Amniotic stem cell (primary cell): ENCODE measurements at regions not wholly inside any gene's neighbourhood (a gene's known extent, or its start where the extent isn't known, plus 50 kb on each side); places are given as distances from the start of the nearest gene placed in this dataset.
"Not testable (repeated sequence)": the region's sequence is repeated elsewhere in the genome, so short reads cannot be mapped to it uniquely, and the experiment has no call there.

Source experiments
- DNase-seq: peaks from one replicate; lab custom pipeline; 2025; lab: John Stamatoyannopoulos, UW

- no peak for DNase-seq
These were observed 651.2 kb upstream of the PITX2 start for GRCh38 chr4:111274060-111274459.

DNA sequence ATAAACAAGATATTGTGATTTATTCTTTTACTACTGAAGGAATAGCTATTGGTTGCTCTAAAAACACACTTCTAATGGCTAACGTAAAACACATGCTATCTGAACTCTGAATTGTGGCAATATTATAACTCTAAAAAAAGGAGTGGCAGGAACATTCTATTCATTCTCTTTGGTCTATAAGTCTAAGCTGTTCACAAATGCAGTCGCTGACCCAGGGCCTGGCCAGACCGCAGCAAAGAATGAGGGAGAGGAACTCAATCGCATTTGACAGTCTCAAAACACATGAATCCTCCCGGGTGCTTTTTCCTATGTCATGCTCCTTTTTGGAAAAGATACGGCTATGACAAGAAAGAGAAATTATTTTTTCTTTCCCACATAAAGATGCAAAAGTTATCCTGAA lies 651.6 kb upstream of the PITX2 start:
- DNase-seq: no peak

DNA sequence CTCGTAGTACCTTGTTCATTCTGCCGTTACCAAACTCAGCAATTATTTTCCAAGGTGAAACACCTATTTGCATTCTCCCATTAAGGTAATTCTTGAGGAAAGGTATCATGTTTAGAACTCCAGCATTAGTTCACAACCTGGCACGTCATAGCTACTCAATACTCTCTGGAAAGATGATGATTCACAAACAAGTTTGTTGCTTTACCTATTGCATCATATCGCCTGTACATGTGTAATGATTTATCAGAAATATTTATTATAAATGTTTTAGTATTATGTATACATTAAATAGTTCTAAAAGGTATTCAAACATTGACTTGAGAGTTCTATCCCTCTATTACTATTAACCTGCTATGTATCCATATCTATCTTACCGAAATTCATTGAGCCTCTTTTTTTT lies 658.3 kb upstream of the PITX2 start:
- DNase-seq: no peak

GRCh38 chr4:111282035-111282434 lies 659.2 kb upstream of the PITX2 start:
- no peak for DNase-seq

GRCh38 chr4:111283066-111283677 lies 660.3 kb upstream of the PITX2 start:
- peak; percentile 1 for DNase-seq

- no peak for DNase-seq
These were observed 673.6 kb upstream of the PITX2 start for GRCh38 chr4:111296466-111296865.

- DNase-seq: no peak
These were observed 680.9 kb upstream of the PITX2 start for GRCh38 chr4:111303806-111304205.

DNA sequence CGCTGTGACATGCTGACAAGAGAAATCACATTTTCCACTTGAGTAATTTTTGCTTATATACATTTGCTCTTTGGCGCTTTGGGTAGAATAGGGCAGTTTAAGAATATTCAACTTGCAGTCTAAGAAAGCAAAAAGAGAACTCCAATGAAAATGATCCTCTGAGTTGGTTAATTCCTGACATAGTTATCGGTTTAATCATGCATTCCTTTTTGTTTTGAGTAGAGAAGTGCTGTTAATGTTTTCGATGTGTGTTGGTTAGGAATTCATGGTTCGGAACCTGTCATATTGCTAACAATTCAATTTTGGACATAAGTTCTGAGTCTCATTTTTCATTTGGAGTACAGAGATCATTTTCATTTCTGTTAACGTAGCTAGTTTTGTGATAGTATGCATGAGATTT lies 700.6 kb upstream of the PITX2 start:
- no peak for DNase-seq

DNA sequence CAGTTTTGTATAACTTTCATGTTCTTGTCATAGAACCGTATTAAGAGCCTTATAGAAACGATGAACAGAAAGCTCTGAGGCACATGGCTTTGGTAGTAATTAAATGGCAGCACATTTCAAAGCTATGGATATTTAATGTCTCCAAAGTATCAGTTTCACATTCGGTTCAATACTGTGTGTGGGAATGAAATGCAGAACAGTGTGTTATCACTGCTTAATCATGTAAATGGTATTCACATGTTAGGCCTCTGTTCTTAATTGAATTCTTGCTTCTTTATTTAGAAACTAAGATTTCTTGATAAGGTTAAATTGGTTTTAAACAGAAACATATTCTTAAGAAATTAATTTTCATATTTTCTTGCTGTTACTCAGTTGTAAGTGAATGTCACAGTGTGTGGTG lies 701.0 kb upstream of the PITX2 start:
- no peak for DNase-seq

- DNase-seq: no peak
These were observed 703.6 kb upstream of the PITX2 start for GRCh38 chr4:111326450-111326849.

DNA sequence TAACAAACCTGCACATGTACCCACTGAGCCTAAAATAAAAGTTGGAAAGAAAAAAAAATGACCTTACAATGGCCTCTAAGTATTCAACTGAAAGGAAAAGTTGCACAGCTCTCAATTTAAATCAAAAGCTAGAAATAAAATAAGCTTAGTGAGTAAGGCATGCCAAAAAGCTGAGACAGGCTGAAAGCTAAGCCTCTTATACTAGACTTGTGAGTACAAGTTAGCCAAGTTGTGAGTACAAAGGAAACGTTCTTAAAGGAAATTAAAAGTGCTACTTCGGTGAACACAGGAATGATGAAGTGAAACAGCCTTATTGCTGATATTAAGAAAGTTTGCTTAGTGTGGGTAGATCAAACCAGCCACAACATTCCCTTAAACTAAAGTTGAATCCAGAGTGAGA lies 707.9 kb upstream of the PITX2 start:
- no peak for DNase-seq

DNA sequence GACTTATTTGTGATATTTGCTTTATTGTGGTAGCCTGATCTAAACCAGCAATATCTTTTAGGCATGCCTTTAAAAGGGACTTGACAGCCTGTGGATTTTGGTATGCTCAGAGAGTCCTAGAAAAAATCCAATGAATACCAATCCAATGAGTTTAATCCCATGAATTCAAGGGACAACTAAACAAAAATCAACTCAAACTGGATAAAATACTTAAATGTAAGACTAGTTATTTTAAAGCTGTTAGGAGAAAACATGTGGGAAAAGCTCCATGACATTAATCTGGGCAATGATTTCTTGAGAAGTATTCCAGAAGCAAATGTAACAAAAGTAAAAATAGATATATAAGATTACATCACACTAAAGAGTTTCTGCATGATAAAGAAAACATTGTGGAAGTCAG lies 711.5 kb upstream of the PITX2 start:
- no peak for DNase-seq

- DNase-seq: not testable (repeated sequence)
These were observed 714.5 kb upstream of the PITX2 start for GRCh38 chr4:111337186-111337876.

GRCh38 chr4:111359602-111360001 lies 736.7 kb upstream of the PITX2 start:
- DNase-seq: no peak

- no peak for DNase-seq
These were observed 738.0 kb upstream of the PITX2 start for GRCh38 chr4:111360906-111361305.

DNA sequence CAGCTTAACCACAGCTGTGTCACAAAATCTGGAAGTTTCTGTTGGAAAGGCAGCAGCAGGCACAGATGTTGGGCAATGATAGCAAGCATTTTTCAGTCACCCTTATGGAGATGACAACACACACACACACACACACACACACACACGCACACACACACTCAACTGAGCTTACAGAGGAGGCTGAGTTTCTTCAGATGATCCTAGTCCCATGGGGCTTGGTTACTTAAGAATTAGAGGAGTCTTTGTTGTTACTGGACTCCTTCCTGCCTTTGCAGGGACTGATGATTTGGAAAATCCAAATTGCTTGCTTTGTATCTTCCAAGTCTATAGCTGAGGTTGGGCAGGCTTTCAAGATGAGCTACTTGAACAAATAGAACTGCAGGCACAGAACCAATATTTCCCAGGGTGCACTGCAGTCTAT lies 740.1 kb upstream of the PITX2 start:
- no peak for DNase-seq

- DNase-seq: not testable (repeated sequence)
These were observed 755.0 kb upstream of the PITX2 start for GRCh38 chr4:111377880-111378279.

DNA sequence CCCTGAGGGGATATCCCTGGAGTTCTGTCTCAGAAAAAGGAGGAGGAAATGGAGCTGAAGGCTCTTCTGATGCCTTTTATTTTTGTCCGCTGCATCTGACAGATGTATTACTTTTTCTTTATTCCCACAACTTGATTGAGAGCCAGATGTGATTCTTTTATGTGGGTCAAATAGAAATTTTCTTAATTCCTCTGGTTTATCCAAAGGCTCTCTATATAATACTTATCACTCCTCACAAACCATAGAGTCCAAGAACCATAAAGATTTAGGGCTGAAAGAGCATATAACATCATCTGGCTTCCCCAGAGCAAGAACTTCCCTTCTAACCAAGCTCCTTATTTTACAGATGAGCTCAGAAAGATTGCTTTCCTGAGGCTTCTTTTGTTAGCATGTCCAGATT lies 756.7 kb upstream of the FAM241A start:
- DNase-seq: no peak

GRCh38 chr4:111391829-111392228 lies 753.4 kb upstream of the FAM241A start:
- no peak for DNase-seq

DNA sequence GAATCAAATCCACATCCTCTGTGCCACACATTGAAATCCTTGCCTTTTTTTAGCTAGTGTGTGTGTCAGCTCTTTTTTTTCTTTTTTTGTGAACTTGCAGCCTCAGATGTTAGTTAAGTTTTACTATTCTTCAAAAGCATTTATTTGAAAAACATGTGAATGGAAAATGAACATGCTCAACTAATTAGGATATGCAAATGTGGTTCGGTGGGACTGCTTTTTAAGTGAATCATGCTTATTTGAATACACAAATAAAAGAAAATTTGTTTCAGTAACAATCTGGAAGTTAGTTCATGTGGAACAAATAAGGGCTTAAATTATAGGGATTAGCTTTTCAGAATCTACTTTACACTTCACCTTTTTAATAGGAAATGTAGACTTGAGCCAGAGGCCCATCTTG lies 751.5 kb upstream of the FAM241A start:
- DNase-seq: no peak

GRCh38 chr4:111398906-111399330 lies 746.3 kb upstream of the FAM241A start:
- no peak for DNase-seq

DNA sequence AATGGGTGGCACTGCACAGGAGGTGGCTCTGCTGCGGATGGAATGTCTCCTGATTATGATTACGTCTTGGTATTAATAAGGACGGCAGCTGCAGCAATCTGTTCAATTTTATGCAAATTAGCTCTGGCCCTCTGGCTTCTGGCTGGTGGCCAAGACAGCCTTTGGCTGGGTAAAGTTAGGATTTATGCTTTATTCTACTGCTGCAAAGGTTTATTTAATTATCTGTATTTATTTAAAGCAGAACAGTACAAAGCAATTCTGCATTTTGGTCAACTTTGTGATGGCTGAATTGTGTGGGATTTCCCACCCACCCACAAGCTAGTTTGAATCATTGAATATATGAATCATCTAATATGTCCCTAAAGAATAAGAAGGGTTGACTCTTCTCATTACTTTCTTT lies 745.6 kb upstream of the FAM241A start:
- DNase-seq: no peak

DNA sequence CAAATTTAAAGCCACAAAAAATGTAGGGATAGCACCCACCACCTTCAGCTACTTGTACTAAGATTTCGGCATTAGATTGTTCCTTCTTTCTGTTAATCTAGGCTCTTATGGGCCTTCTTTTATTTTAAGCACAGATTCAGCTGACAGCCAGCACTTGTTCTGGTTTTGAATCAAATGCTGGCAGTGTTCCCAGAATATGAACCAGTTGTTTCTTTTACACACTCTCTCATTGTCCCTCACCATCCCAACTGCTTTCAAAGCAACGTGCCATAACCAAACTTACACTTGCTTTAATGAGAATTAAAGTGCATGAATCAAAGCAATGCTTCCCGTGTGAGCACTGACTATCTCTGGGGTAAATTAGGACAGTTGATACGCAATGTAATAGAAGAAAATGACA lies 744.5 kb upstream of the FAM241A start:
- DNase-seq: peak; percentile 20

DNA sequence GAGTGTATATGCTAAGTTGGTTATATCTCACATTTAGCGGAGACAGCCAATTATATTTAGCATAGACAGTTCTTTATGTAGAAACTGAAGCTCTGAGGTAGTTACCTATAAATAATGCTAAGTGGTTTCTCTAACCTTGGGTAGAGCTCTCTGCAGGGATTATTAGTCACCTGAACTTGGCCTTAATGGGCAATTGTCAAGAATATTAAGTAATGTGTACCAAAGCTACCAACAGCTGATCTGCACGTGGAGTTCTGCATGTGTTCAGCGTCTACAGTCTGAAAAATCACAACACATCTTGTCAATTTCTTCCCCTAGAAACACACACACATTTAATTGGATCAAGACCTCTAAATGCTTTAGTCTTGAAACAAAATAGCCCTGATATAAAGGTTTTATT lies 740.6 kb upstream of the FAM241A start:
- DNase-seq: no peak
